D721Med (cell line): ENCODE measurements at regions not wholly inside any gene's neighbourhood (a gene's known extent, or its start where the extent isn't known, plus 50 kb on each side); places are given as distances from the start of the nearest gene placed in this dataset.

ENCODE experiments used
- DNase-seq: peaks from one replicate; pipeline ENCODE4 v3.0.0; 2011; ENCODE audit warnings: low spot score; ENCODE audit not compliant: insufficient read length
- FAIRE-seq: peaks from 2 replicates; lab custom pipeline; 2011; peaks lifted over from hg19 to GRCh38; lab: Jason Lieb, UNC
- TF ChIP-seq, protein P1 (sequence below): IDR thresholded peaks from 2 replicates; pipeline ENCODE4 v1.5.1; 2012; ENCODE audit warnings: mild to moderate bottlenecking, control low read depth; ENCODE audit not compliant: insufficient read depth; ENCODE audit errors: missing control alignments

DNA sequence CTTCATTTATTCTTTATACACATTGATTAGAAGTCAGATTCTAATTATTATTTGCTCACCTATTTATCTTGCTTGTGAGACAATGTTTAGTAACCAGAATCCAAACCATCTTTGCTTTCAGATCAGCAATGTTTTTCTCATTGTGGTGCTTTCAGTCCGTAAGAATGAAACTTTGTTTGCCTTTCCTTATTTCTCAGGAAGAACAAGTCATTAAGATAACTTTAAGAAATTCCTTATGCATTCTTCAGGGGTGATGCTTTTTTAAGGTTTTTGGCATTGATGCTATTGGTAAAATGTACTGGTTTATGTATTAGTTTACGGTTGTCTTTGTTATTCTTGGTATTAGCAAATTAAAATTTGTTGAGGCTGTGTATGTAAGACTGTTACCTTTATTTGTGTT is 120.8 kb upstream of the POU1F1 start:
- DNase-seq (no peak), FAIRE-seq (no peak)
- TF ChIP-seq, protein P1, sequence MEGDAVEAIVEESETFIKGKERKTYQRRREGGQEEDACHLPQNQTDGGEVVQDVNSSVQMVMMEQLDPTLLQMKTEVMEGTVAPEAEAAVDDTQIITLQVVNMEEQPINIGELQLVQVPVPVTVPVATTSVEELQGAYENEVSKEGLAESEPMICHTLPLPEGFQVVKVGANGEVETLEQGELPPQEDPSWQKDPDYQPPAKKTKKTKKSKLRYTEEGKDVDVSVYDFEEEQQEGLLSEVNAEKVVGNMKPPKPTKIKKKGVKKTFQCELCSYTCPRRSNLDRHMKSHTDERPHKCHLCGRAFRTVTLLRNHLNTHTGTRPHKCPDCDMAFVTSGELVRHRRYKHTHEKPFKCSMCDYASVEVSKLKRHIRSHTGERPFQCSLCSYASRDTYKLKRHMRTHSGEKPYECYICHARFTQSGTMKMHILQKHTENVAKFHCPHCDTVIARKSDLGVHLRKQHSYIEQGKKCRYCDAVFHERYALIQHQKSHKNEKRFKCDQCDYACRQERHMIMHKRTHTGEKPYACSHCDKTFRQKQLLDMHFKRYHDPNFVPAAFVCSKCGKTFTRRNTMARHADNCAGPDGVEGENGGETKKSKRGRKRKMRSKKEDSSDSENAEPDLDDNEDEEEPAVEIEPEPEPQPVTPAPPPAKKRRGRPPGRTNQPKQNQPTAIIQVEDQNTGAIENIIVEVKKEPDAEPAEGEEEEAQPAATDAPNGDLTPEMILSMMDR, result no peak

DNA sequence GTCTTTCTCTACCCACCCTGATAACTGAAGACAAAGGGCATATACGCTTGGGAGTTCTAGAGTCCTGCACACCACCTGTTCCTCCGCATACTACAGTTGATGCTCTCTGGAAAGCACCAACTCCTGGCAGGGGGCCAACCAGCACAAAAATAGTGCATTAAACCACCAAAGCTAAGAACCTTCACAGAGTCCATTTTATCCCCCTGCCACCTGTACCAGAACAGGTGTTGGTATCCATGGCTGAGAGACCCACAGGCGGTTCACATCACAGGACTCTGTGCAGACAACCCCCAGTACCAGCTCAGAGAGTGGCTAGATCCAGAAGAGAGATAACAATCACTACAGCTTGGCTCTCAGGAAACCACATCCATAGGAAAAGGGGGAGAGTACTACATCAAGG is 114.4 kb upstream of the POU1F1 start:
- FAIRE-seq, result no peak
- TF ChIP-seq, protein P1, result no peak

DNA sequence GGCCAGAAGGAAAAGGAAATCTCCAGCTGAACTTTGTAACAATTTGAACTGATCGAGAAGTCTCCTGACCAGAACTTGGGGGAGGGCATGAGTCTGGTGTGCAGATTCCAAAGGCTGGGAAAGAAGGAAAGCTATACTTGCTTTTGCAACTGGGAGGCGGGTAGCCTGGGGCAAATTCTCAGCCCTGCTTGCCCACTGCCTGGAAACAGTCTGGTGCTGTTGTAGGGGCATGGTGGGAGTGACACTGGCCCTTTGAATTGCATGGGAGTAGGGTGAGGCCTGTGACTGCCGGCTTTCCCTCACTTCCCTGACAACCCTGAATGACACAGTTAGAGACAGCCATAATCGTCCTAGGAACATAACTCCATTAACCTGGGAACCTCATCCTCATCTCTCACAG is 114.0 kb upstream of the POU1F1 start:
- DNase-seq (no peak), FAIRE-seq (no peak)
- TF ChIP-seq, protein P1, result no peak

More for the DNA sequence above, 114.4 kb upstream of the POU1F1 start:
- DNase-seq, result no peak

DNA sequence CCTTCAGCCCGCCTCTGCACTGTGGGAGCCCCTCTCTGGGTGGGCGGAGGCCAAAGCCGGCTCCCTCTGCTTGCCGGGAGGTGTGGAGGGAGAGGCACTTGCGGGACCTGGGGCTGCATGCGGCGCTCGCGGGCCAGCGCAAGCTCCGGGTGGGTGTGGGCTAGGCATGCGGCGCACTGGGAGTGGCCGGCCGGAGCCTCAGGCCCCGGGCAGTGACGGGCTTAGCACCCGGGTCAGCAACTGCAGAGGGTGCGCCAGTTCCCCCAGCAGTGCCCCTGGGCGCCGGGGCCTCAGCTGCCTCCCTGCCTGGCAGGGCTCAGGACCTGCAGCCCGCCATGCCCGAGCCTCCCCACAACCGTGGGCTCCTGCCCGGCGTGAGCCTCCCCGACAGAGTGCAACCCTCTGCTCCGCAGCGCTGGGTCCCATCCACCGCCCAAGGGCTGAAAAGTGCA is 98.9 kb upstream of the POU1F1 start:
- no peak for DNase-seq
- TF ChIP-seq, protein P1, result no peak
- no peak for FAIRE-seq

DNA sequence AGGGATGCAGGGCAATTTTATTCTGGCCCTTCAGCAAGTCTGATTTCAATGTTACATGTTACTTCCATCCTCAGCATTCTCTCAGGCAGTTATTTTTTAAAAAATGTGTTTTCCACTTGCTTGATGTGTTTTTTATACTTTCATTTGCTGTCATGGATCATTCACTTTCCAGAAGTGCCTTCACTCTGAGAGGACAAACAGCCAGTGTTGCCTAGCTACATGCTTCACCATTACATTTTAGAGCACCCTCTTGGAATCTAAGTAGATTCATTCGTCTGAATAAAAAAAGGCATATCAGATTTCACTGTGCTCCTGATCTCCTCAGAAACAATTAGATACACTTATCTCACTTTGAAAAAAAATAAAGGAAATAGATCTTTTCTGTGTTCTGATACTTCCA is 93.6 kb upstream of the POU1F1 start:
- FAIRE-seq (no peak), DNase-seq (no peak)
- TF ChIP-seq, protein P1, result no peak

DNA sequence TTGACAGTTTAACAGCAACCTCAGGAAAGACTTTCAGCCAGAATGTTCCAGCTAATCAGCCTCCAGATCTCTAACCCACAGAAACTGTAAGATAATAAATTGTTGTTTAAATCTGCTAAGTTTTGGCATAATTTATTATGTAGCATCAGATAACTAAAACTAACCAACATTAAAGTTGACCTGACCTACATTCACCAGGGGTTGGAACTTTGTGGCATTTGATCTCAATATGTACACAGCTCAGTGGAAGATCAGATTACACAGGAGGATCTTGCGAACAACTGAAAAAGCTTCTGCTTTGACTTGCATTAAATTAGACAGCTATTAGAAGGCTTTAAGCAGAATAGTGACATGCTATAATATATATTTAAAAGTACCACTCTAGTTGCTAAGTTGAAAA is 91.4 kb upstream of the POU1F1 start:
- DNase-seq (no peak), FAIRE-seq (no peak)
- TF ChIP-seq, protein P1, result no peak

DNA sequence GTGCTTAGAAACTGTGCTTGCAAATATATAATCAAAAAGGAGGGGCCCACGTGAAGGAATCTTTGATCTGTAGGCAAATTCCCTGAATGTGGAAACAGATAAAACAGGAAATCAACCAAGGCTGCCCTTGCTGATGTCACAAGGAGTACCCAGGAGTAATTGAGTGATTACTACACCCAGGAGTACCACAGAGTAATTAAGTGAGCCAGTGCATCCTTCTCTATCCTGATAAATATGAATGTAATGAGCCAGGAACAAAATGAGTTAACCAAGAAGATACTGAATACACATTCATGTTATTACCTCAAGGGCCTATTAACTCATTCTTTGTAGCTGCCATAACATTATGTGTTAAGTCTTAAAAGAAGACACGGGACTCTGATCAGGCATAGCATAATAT is 87.3 kb upstream of the POU1F1 start:
- FAIRE-seq (no peak), DNase-seq (no peak)
- TF ChIP-seq, protein P1, result no peak
